Nucleus accumbens (tissue), 56 donors: ENCODE measurements at regions not wholly inside any gene's neighbourhood (a gene's known extent, or its start where the extent isn't known, plus 50 kb on each side); places are given as distances from the start of the nearest gene placed in this dataset.
"Not testable (repeated sequence)": the region's sequence is repeated elsewhere in the genome, so short reads cannot be mapped to it uniquely, and the experiment has no call there.

Source experiments
- DNase-seq, 56 donors: peaks; one replicate each; lab custom pipeline; 2025; lab: John Stamatoyannopoulos, UW

DNA sequence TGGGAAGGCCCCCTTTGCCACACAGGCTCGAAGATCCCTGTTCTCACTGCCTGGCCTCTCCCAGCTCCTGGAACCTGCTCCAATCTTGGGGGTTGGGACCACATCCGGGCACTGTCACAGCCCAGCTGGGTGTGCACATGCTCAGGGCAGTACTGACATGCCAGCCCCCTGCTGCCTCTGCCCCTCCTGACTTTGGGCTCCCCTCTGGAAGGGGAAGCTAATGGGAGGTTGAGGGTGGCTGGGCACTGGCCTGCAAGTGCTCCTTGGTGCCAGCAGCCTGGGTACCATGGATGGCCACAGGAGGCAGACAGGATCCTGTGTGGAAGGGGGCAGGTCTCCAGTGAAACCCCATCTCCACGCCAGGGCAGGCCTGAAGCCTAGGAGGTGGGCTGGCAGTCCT lies 126.1 kb upstream of the NOL4 start:
- no peak for DNase-seq

DNA sequence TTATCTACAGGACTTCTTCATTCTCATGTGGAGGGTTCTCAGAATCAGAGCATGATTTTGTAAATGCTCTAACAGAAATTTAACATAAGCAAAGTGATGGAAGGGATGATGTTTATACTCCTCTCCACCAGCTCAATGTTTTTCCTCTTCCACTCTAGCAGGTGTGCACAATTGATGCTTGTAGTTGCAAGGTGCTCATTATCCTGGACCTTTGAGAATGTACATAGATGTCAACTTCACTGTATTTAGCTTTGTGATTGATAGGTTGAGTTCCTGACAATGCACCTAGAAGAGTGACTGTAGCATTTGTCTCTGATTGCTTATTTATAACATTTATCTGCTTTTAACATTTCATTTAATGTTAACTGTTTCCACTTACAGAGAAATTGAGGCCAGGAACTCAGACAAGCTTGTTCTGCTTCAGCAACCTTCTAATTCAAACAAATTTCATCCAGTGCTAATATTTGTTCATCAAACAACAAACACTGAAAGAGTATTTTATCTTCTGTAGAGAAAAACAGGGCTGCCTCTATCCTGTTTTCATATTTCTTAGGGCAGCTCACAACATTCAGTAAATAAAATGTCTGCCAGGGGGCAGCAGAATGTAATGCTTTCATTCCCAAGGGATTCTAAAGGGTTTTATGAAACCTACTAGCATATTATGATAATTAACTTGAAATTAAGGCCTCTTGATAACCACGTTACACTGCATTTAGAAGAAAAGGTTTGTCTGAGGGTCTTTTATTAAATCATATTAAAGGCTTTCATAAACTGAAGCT lies 127.9 kb upstream of the NOL4 start:
- peak in 1 of 56 donors; percentile 0 for DNase-seq

DNA sequence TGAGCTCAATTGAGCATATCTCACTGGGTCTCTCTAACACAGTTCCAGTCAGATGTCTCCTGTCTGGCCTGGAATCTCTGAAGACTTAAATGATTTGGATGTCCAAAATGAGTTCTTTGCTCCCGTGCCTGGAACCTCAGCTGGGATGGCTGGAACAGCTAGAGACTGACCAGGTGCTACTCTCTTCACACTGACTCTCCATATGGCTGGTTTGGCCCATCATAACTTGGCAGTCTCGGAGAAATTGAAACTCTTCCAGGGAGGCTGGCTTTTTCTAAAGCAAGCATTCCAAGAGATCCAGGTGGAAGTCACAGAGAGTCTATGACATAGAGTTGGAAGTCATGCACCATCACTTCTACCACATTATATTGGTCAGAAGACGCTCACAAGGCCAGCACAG lies 129.6 kb upstream of the NOL4 start:
- DNase-seq = no peak

DNA sequence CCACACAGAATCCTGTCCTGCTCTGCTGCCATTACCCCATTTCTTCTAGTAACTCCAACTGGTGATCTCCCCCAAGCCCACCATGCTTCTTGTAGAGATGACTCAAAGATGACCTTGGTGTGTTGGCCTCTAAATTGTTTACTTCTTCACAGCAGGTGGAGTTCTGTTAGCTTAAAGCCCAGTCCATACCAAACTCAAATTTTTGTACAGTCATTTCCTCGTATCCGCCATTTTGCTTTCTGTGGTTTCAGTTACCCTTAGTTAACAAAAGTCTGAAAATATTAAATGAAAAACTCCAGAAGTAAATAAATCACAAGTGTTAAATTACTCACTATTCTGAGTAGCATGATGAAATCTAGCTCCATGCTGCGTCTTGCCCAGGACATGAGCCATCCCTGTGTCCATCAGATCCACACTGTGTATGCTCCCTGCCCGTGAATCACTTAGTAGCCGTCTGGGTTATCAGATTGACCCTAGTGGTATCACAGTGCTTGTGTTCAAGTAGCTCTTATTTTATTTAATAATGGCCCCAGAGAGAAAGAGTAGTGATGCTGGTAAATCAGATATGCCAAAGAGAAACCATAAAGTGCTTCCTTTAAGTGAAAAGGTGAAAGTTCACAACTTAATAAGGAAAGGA lies 133.3 kb upstream of the NOL4 start:
- DNase-seq = no peak

DNA sequence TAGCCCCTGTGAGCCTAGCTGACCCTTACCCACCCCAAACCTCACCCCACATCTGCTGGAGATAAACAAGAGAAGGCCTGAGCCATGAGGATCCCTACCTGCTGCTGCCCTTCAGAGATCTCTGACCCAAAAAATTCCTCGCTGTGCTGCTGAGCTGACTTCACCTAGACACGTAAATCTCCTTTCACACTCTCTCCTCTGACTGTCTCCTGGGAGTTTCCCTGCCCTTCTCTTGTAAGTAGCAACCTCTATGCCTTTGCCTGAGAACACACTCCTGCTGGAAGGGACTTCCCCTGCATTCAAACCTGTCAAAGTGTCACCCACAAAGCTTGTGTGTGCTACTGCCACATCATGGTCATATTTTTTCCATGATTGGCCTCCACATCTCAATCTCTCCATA lies 134.2 kb upstream of the NOL4 start:
- no peak for DNase-seq

DNA sequence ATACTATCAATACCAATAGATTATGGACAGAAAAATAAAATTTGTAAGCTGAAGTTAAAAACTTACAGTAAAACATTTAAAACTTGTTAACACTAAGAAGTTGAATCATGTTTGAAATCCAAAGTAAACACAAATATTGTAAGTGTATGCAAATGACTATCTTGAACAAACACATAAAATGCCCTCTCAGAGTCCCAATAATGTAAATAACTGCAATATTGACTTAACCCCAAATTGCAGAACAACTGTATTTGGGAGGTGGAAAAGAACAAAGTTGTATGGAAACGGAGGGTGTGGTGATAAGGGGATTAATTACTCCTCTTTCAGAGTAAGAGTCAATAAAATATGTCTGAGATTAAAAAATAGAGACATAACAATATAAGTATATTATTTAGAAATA lies 140.0 kb upstream of the NOL4 start:
- no peak for DNase-seq

DNA sequence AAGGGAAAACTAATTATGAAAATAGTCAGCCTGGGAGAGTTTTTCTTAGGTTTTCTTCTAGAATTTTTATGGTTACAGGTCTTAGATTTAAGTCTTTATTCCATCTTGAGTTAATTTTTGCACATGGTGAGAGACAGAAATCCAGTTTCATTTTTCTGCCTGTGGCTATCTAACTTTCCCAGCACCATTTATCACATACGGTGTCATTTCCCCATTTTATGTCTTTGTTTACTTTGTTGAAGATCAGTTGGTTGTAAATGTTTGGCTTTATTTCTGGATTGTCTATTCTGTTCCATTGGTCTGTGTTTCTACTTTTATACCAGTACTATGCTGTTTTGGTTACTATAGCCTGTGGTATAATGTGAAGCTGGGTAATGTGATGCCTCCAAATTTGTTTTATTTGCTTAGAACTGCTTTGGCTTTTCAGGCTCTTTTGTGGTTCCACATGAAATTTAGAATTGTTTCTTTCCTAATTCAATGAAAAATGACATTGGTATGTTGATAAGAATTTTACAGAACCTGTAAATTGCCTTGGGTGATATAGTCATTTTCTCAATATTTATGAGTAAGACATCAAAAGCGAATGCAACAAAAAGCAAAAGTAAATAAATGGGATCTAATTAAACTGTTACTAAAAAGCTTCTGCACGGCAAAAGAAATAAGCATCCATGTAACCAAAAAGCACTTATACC lies 146.1 kb upstream of the NOL4 start:
- no peak for DNase-seq

DNA sequence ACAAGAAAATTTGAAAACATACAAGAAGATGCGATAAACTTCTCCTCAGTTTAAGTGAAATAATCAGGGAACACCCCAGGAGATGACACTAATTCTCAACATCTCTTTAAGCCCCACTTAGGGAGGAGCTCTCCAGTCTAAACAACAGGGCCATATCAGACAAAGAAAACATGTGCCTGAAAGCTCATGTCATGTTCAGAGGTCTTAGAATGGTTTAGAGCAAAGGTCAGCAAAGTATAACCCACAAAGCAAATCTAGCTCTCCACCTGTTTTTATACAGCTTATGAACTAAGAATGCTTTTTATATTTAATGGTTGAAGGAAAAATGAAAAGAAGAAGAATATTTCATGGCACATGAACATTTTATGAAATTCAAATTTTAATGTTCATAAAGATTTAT lies 155.6 kb upstream of the NOL4 start:
- DNase-seq = no peak

DNA sequence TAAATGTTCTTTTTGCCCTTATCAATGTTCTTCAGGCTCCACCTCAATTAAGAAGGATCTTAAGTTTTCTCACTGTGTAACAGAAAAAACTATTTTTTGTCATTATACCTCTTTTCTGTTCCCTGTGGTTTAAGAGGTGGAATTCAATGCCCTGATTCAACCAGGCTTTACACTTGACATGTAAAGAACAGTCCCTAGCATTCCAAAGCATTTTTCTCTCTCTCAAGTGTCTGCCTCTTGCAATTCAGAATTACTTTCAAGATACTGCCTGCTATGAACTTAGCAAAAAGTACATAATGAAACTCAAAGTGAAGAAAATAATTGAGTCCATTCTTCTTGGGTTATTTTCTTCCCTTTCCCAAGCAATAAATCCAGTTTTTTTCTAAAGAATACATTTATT lies 160.6 kb upstream of the NOL4 start:
- no peak for DNase-seq

DNA sequence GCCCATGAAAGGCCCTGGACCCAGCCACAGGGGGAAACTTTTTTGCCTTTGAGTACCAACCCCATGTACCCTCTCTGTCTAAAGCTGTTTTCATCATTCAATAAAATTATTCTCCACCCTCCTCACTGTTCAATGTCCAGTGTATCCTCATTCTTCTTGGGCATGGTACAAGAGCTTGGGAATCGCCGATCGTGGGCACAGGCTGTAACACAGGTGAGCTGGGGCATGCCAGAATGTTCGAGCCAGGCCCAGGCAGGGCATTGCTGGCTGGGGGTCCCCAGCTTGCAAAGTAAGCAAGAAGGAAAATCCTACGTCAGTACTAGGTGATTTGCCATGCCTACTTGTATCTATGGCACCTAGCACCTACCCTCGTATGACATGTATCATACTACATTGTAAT lies 162.1 kb upstream of the NOL4 start:
- DNase-seq = no peak

DNA sequence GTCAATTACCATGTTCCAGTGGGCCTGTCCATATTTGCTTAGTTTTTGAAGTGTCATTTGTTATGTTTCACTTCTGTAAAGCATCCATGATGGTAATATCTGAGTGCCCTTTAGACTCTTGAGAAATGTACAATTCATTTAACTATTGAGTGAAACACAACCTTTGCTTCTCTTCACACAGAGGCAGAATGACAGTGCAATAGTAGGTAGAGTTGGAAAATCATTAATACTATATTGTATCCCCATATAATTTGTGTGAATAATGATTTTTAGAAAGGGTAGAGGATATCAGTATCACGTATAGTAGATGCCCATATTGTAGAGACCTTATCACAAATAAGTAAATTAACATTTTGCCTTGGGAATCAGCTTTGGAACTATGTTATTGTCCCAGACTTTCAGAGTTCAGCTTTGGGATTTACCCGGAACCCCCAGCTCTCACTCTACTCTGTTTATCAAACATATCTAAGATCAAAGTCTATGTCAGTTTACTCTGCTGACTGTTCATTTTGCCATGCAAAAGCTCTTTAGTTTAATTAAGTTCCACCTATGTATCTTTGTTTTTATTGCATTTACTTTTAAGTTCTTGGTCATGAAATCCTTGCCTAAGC lies 172.7 kb upstream of the NOL4 start:
- DNase-seq = no peak

DNA sequence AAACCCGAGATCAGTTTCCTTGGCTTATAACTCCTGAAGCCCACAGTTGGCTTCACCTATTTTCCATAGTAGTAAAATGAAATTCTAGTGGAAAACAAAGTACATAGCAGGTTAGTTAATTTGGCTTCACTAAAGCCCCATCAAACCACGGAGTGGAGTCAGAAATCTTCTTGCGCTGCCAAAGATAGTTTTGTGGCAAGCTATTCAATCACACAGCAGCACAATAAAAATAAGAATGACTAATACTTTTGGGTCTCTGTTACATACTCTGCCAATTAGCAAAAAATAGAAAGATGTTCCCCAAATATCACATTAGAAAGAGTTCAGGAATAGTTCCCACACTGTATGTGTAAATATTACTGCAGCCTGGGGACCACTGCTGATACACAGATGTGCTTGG lies 175.2 kb upstream of the NOL4 start:
- DNase-seq = no peak

DNA sequence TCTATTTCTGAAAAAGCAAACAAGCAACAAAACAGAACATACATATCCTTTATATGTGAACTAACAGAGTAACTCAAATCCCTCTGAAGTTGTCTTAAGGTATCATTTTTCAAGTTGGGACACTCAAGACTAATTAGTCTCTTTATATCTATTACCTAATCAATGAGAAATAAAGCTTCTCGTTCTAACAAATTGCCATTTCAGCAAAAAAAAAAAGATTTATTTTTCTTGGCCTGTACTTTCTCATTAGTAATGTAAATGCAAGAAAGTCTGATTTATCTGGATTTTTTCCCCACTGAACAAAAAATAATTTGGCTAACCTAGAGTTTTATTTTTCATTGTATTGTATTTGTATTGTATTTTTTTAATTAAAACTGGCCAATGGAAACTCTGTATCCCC lies 176.1 kb upstream of the NOL4 start:
- no peak for DNase-seq

DNA sequence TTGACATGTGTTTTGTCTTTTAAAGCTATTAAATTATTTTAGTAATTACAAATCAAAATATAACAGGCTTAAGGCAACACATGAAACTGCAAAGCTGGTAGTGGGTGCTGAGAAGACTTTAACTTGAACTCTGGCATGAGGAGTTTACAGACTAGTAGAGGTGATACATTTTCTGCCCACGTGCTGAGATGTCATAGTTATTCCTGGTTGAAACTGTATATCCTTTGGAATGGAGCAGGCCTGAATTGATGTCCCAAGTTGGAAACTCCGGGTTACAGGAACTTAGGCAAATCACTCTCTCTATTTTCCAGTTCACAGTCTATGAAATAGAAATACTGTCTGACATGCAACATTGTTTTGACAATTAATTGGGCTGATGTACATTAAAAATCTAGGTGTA lies 177.1 kb upstream of the NOL4 start:
- no peak for DNase-seq

DNA sequence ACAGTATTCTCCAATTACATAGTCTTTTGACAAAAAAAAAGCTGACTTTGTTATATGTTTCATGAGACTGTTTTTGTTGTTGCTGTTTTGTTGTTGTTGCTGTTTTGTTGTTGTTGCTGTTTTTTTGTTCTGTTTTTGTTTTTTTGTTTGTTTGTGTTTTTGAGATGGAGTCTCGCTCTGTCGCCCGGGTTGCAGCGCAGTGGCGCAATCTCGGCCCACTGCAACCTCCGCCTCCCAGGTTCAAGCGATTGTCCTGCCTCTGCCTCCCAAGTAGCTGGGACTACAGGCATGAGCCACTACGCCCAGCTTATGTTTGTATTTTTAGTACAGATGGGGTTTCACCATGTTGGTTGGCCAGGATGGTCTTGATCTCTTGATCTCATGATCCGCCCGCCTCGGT lies 182.8 kb upstream of the NOL4 start:
- not testable (repeated sequence) for DNase-seq

DNA sequence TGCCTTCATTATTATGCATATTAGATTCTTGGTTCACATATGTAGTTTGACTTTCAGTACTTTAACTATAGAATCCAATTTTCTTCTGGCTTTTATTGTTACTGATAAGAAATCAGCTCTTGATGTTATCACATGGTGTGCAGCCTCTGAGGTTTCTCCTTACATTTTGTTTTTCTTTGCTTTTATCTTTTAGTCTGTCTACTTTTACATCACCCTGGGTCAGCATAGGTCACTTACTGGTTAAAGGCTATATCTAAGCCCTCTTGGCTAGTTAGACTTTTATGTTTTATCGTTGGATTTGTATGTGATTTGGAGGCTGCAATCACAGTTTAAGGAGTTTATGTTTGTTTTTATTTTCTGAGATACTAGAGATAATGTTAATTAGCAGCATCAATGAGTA lies 187.2 kb upstream of the NOL4 start:
- no peak for DNase-seq

DNA sequence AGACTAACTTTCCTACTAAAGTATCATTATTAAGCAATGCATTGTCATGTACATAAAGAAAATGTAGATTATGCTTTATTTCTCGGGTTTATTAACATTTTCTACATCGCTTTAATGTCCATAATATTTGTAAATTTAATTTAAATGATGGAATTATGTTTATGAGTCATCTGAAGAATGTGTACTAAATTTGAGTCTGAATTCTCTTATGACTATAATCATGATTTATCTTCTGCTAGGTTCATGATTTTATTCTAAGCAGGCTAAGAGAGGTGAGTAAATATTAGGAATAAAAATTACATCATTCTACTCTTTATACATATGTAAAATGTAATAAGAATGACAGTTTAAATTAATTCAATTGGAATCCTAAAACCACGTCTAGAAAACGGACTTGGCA lies 206.3 kb upstream of the NOL4 start:
- DNase-seq = no peak

DNA sequence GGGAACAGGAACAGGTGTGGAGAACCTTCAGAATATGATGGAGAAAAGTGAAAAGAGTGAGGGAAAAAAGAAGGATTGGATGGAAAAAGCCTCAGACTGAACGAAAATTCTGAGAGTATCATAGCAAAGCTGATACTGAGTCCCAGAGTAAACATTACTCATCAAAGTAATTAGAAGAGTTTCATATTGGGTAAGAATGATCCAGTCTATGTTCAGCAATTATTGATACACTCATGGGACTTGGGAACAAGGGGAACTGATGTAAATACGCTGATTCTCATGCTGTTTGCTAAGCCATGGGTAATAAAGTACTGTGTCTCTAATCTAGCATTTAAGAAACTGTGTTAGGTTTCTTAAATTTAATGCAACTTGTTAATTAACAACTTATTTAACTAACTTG lies 219.9 kb upstream of the NOL4 start:
- DNase-seq = no peak

DNA sequence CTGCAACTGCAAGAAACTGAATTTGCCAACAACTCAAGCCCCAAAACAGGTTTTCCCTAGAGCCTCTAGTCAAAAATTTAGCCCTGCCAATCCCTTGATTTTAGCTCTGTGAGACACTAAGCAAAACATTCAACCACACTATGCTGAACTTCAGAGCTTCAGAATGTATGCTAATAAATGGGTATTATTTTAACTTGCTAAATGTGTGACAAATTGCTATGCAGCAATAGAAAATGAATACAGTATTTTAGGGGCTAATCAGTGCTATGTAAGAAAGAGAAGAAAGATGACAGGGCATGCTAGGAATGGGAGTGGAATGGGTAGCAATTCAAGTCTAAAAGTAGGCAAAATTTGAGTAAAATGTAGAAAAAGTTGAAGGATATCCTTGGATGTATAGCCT lies 223.9 kb upstream of the NOL4 start:
- DNase-seq = no peak

DNA sequence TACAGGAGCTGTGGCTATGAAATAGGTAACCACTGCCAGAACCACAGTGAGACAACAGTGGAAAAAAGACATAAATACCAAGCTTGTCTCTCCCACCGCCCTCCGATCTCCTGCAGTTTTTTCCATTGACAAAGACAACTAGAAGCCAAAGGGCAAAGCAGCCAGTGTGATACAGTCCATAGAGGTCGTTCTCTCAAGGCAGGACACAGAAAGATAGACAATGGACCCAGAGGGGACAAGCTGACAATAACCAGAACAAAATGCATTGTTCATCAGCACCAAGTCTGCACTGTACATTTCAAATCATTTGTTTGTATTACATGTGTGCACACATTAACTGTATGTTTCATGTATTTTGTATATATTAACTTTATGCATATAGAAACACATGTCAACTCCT lies 233.0 kb upstream of the NOL4 start:
- no peak for DNase-seq

DNA sequence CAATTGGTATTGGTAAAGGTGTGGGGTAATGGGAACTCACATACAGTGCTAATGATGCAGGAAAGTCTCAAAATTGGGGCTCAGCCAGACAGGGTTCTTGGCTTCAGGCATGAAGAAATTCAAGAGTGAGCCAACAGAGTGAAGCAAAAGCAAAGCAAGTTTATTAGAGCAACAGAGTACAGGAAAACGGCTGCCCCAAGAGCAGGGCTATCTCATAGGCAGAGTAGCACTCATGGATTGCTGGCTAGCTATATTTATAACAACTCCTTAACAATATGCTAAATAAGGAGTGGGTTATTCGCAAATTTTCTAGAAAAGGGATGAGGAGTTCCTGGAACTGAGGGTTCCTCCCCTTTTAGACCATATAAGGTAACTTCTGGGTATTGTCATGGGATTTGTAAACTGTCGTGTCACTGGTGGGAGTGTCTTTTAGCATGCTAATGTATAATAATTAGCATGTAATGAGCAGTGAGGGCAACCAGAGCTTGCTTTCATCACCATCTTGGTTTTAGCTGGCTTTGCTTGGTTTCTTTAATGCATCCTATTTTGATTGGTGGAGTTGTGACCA lies 233.8 kb upstream of the NOL4 start:
- DNase-seq = no peak
